ENCODE measurements at regions not wholly inside any gene's neighbourhood (a gene's known extent, or its start where the extent isn't known, plus 50 kb on each side); places are given as distances from the start of the nearest gene placed in this dataset.

- no peak for DNase-seq
Measured at GRCh38 chr11:21839796-21840195, 353.1 kb upstream of the ANO5 start.

- no peak for DNase-seq
Measured at GRCh38 chr11:21861314-21861713, 331.6 kb upstream of the ANO5 start.

GRCh38 chr11:21865541-21865940, 327.3 kb upstream of the ANO5 start:
- DNase-seq = no peak

- DNase-seq = no peak
Measured at GRCh38 chr11:21866781-21867180, 326.1 kb upstream of the ANO5 start.

GRCh38 chr11:21877151-21877550, 315.7 kb upstream of the ANO5 start:
- no peak for DNase-seq

GRCh38 chr11:21883354-21883753, 309.5 kb upstream of the ANO5 start:
- DNase-seq = no peak

- no peak for DNase-seq
Measured at GRCh38 chr11:21888814-21889213, 304.1 kb upstream of the ANO5 start.

- DNase-seq = no peak
Measured at GRCh38 chr11:21892736-21893564, 299.9 kb upstream of the ANO5 start.

- no peak for DNase-seq
Measured at GRCh38 chr11:21893565-21893867, 299.4 kb upstream of the ANO5 start.

GRCh38 chr11:21894492-21894891, 298.4 kb upstream of the ANO5 start:
- no peak for DNase-seq

GRCh38 chr11:21895686-21896085, 297.2 kb upstream of the ANO5 start:
- DNase-seq = no peak

- no peak for DNase-seq
Measured at GRCh38 chr11:21896216-21896615, 296.7 kb upstream of the ANO5 start.

GRCh38 chr11:21896746-21897602, 295.9 kb upstream of the ANO5 start:
- peak; percentile 55 for DNase-seq

- no peak for DNase-seq
Measured at GRCh38 chr11:21897752-21898151, 295.1 kb upstream of the ANO5 start.

- no peak for DNase-seq
Measured at GRCh38 chr11:21908211-21908610, 284.7 kb upstream of the ANO5 start.

- no peak for DNase-seq
Measured at GRCh38 chr11:21909145-21909544, 283.7 kb upstream of the ANO5 start.

GRCh38 chr11:21911061-21911460, 281.8 kb upstream of the ANO5 start:
- no peak for DNase-seq

GRCh38 chr11:21912285-21912684, 280.6 kb upstream of the ANO5 start:
- DNase-seq = no peak

- DNase-seq = no peak
Measured at GRCh38 chr11:21921151-21921550, 271.7 kb upstream of the ANO5 start.

- DNase-seq = no peak
Measured at GRCh38 chr11:21924262-21924661, 268.6 kb upstream of the ANO5 start.

- DNase-seq = no peak
Measured at GRCh38 chr11:21927628-21928027, 265.3 kb upstream of the ANO5 start.

- DNase-seq = no peak
Measured at GRCh38 chr11:21928847-21929246, 264.0 kb upstream of the ANO5 start.

- DNase-seq = no peak
Measured at GRCh38 chr11:21930408-21930807, 262.5 kb upstream of the ANO5 start.

GRCh38 chr11:21931436-21932101, 261.3 kb upstream of the ANO5 start:
- no peak for DNase-seq
